IPS-NIHi7 (cell line): ENCODE measurements at regions not wholly inside any gene's neighbourhood (a gene's known extent, or its start where the extent isn't known, plus 50 kb on each side); places are given as distances from the start of the nearest gene placed in this dataset.

Source experiments
- DNase-seq: peaks from one replicate; pipeline ENCODE4 v3.0.0; 2012; ENCODE audit warnings: mixed read lengths; ENCODE audit errors: extremely low spot score

- no peak for DNase-seq
Observed at GRCh38 chr13:59229401-59229800, 934.3 kb downstream of the DIAPH3 start.

GRCh38 chr13:59229861-59230260 is 933.9 kb downstream of the DIAPH3 start:
- no peak for DNase-seq

- DNase-seq = no peak
Observed at GRCh38 chr13:59230484-59231264, 933.1 kb downstream of the DIAPH3 start.

- DNase-seq = no peak
Observed at GRCh38 chr13:59236309-59236919, 927.3 kb downstream of the DIAPH3 start.

GRCh38 chr13:59236944-59237343 is 926.8 kb downstream of the DIAPH3 start:
- DNase-seq = no peak

GRCh38 chr13:59247171-59247570 is 916.6 kb downstream of the DIAPH3 start:
- DNase-seq = peak; percentile 23

GRCh38 chr13:59250336-59251189 is 913.2 kb downstream of the DIAPH3 start:
- DNase-seq = no peak

- no peak for DNase-seq
Observed at GRCh38 chr13:59259165-59260000, 904.3 kb downstream of the DIAPH3 start.

GRCh38 chr13:59261928-59262488 is 901.7 kb downstream of the DIAPH3 start:
- peak; percentile 61 for DNase-seq

- DNase-seq = no peak
Observed at GRCh38 chr13:59263531-59263930, 900.2 kb downstream of the DIAPH3 start.

GRCh38 chr13:59266478-59267063 is 897.2 kb downstream of the DIAPH3 start:
- DNase-seq = no peak

- no peak for DNase-seq
Observed at GRCh38 chr13:59269476-59269875, 894.3 kb downstream of the DIAPH3 start.

- DNase-seq = no peak
Observed at GRCh38 chr13:59270327-59270726, 893.4 kb downstream of the DIAPH3 start.

- no peak for DNase-seq
Observed at GRCh38 chr13:59274958-59275727, 888.6 kb downstream of the DIAPH3 start.

- no peak for DNase-seq
Observed at GRCh38 chr13:59276436-59276835, 887.3 kb downstream of the DIAPH3 start.

- no peak for DNase-seq
Observed at GRCh38 chr13:59277106-59277505, 886.6 kb downstream of the DIAPH3 start.

GRCh38 chr13:59279028-59279427 is 884.7 kb downstream of the DIAPH3 start:
- DNase-seq = no peak

GRCh38 chr13:59279576-59279975 is 884.2 kb downstream of the DIAPH3 start:
- DNase-seq = no peak

- no peak for DNase-seq
Observed at GRCh38 chr13:59280297-59280696, 883.4 kb downstream of the DIAPH3 start.

GRCh38 chr13:59281453-59281852 is 882.3 kb downstream of the DIAPH3 start:
- DNase-seq = no peak
